ENCODE measurements at regions not wholly inside any gene's neighbourhood (a gene's known extent, or its start where the extent isn't known, plus 50 kb on each side); places are given as distances from the start of the nearest gene placed in this dataset.
"Not testable (repeated sequence)": the region's sequence is repeated elsewhere in the genome, so short reads cannot be mapped to it uniquely, and the experiment has no call there.

GRCh38 chr9:104980039-104980654 lies 52.2 kb upstream of the ABCA1 start:
- DNase-seq (ENCODE audit: low read depth in 1 of 2, low spot score in 1 of 2) = no peak

- DNase-seq (ENCODE audit: low read depth in 1 of 2, low spot score in 1 of 2) = no peak
Measured at GRCh38 chr9:104981543-104982129, 53.7 kb upstream of the ABCA1 start.

- no peak for DNase-seq (ENCODE audit: low read depth in 1 of 2, low spot score in 1 of 2)
Measured at GRCh38 chr9:104982543-104982942, 54.6 kb upstream of the ABCA1 start.

GRCh38 chr9:104983491-104983890 lies 55.5 kb upstream of the ABCA1 start:
- no peak for DNase-seq (ENCODE audit: low read depth in 1 of 2, low spot score in 1 of 2)

GRCh38 chr9:104984121-104984520 lies 56.2 kb upstream of the ABCA1 start:
- no peak for DNase-seq (ENCODE audit: low read depth in 1 of 2, low spot score in 1 of 2)

GRCh38 chr9:104984542-104984941 lies 56.6 kb upstream of the ABCA1 start:
- DNase-seq (ENCODE audit: low read depth in 1 of 2, low spot score in 1 of 2) = no peak

- DNase-seq (ENCODE audit: low read depth in 1 of 2, low spot score in 1 of 2) = no peak
Measured at GRCh38 chr9:104984948-104985347, 57.0 kb upstream of the ABCA1 start.

GRCh38 chr9:104986096-104986495 lies 58.1 kb upstream of the ABCA1 start:
- DNase-seq (ENCODE audit: low read depth in 1 of 2, low spot score in 1 of 2) = no peak

GRCh38 chr9:104987743-104988142 lies 59.8 kb upstream of the ABCA1 start:
- no peak for DNase-seq (ENCODE audit: low read depth in 1 of 2, low spot score in 1 of 2)

- DNase-seq (ENCODE audit: low read depth in 1 of 2, low spot score in 1 of 2) = no peak
Measured at GRCh38 chr9:104988539-104988938, 60.6 kb upstream of the ABCA1 start.

GRCh38 chr9:104991144-104991953 lies 63.4 kb upstream of the ABCA1 start:
- peak; percentile 60 to 70 for DNase-seq (ENCODE audit: low read depth in 1 of 2, low spot score in 1 of 2)

- no peak for DNase-seq (ENCODE audit: low read depth in 1 of 2, low spot score in 1 of 2)
Measured at GRCh38 chr9:104992659-104993058, 64.7 kb upstream of the ABCA1 start.

- DNase-seq (ENCODE audit: low read depth in 1 of 2, low spot score in 1 of 2) = no peak
Measured at GRCh38 chr9:104993291-104993963, 65.5 kb upstream of the ABCA1 start.

GRCh38 chr9:104997536-104997935 lies 69.6 kb upstream of the ABCA1 start:
- DNase-seq (ENCODE audit: low read depth in 1 of 2, low spot score in 1 of 2) = no peak

GRCh38 chr9:104999136-104999535 lies 71.2 kb upstream of the ABCA1 start:
- no peak for DNase-seq (ENCODE audit: low read depth in 1 of 2, low spot score in 1 of 2)

- DNase-seq (ENCODE audit: low read depth in 1 of 2, low spot score in 1 of 2) = not testable (repeated sequence)
Measured at GRCh38 chr9:105000529-105000928, 72.6 kb upstream of the ABCA1 start.

GRCh38 chr9:105004466-105005090 lies 76.6 kb upstream of the ABCA1 start:
- DNase-seq (ENCODE audit: low read depth in 1 of 2, low spot score in 1 of 2) = no peak

GRCh38 chr9:105005186-105005585 lies 77.2 kb upstream of the ABCA1 start:
- DNase-seq (ENCODE audit: low read depth in 1 of 2, low spot score in 1 of 2) = no peak

- no peak for DNase-seq (ENCODE audit: low read depth in 1 of 2, low spot score in 1 of 2)
Measured at GRCh38 chr9:105006514-105006913, 78.6 kb upstream of the ABCA1 start.

GRCh38 chr9:105007143-105007542 lies 79.2 kb upstream of the ABCA1 start:
- no peak for DNase-seq (ENCODE audit: low read depth in 1 of 2, low spot score in 1 of 2)

GRCh38 chr9:105010089-105010488 lies 82.1 kb upstream of the ABCA1 start:
- not testable (repeated sequence) for DNase-seq (ENCODE audit: low read depth in 1 of 2, low spot score in 1 of 2)

All from activated CD4-positive, alpha-beta T cell treated with anti-CD3 and anti-CD28 coated beads, Interleukin-2, amount 50 U/mL, for 24 hours (primary cell).